ENCODE measurements at regions not wholly inside any gene's neighbourhood (a gene's known extent, or its start where the extent isn't known, plus 50 kb on each side); places are given as distances from the start of the nearest gene placed in this dataset.

- Histone ChIP-seq H3F3A (ENCODE audit: low read depth) (no peaks in the 10 kb centered on the region), H3K4me2 (no peak overlapping the region), H3K4me3 (no peak overlapping the region), H3K9ac (no peak overlapping the region), H3K9me3 (ENCODE audit: low read depth) (no peaks in the 10 kb centered on the region), H2AFZ (replicated peaks) (no peak overlapping the region), H3K36me3 (no peaks in the 10 kb centered on the region), H3K79me2 (ENCODE audit: low read depth) (no peaks in the 10 kb centered on the region), H3K4me1 (no peaks in the 10 kb centered on the region), H3K27ac (no peak overlapping the region), H4K20me1 (ENCODE audit: low read depth) (no peaks in the 10 kb centered on the region), H3K27me3 (no peaks in the 10 kb centered on the region)
- DNase-seq (ENCODE audit: low spot score): peak; percentile 7
- TF ChIP-seq CTCF (IDR thresholded peaks at IDR 0.05) (no peak), EZH2 (IDR thresholded peaks at IDR 0.05) (no peak), EZH2phosphoT487 (IDR thresholded peaks at IDR 0.05) (no peak)
- Mint-ChIP-seq H3K4me1 (no peaks in the 10 kb centered on the region), H3K27ac (no peak overlapping the region), H3K4me3 (no peak overlapping the region), H3K36me3 (no peaks in the 10 kb centered on the region), H3K27me3 (ENCODE audit: insufficient read depth, low read depth) (no peaks in the 10 kb centered on the region), H3K9me3 (no peaks in the 10 kb centered on the region)
Observed at GRCh38 chr12:86543716-86544115, 287.5 kb upstream of the MGAT4C start.

GRCh38 chr12:86530996-86531655, 274.9 kb upstream of the MGAT4C start:
- Histone ChIP-seq H3K9ac (no peak overlapping the region), H3F3A (ENCODE audit: low read depth) (no peaks in the 10 kb centered on the region), H3K27ac (no peak overlapping the region), H3K9me3 (ENCODE audit: low read depth) (no peaks in the 10 kb centered on the region), H3K36me3 (no peaks in the 10 kb centered on the region), H3K79me2 (ENCODE audit: low read depth) (no peaks in the 10 kb centered on the region), H3K4me3 (no peak overlapping the region), H2AFZ (replicated peaks) (no peak overlapping the region), H3K27me3 (no peaks in the 10 kb centered on the region), H3K4me2 (no peak overlapping the region), H3K4me1 (no peaks in the 10 kb centered on the region), H4K20me1 (ENCODE audit: low read depth) (no peaks in the 10 kb centered on the region)
- H3K27ac Mint-ChIP-seq: no peak overlapping the region
- H3K4me1 Mint-ChIP-seq: no peaks in the 10 kb centered on the region
- H3K27me3 Mint-ChIP-seq (ENCODE audit: insufficient read depth, low read depth): no peaks in the 10 kb centered on the region
- no peaks in the 10 kb centered on the region for H3K36me3 Mint-ChIP-seq
- H3K4me3 Mint-ChIP-seq: no peak overlapping the region
- no peak for DNase-seq (ENCODE audit: low spot score)
- TF ChIP-seq EZH2 (IDR thresholded peaks at IDR 0.05): no peak
- no peak for TF ChIP-seq CTCF (IDR thresholded peaks at IDR 0.05)
- no peak for TF ChIP-seq EZH2phosphoT487 (IDR thresholded peaks at IDR 0.05)
- peaks cover 6% of the 10 kb centered on the region for H3K9me3 Mint-ChIP-seq

GRCh38 chr12:86526060-86526595, 269.9 kb upstream of the MGAT4C start:
- Mint-ChIP-seq H3K27me3 (ENCODE audit: insufficient read depth, low read depth) (no peaks in the 10 kb centered on the region), H3K36me3 (no peaks in the 10 kb centered on the region), H3K4me1 (no peaks in the 10 kb centered on the region), H3K9me3 (peaks cover 21% of the 10 kb centered on the region), H3K4me3 (no peak overlapping the region), H3K27ac (no peak overlapping the region)
- no peak for TF ChIP-seq EZH2 (IDR thresholded peaks at IDR 0.05)
- TF ChIP-seq CTCF (IDR thresholded peaks at IDR 0.05): no peak
- no peak for TF ChIP-seq EZH2phosphoT487 (IDR thresholded peaks at IDR 0.05)
- Histone ChIP-seq H3K4me1 (peaks cover 3% of the 10 kb centered on the region), H3K4me2 (no peak overlapping the region), H3K27ac (no peak overlapping the region), H3K79me2 (ENCODE audit: low read depth) (no peaks in the 10 kb centered on the region), H3F3A (ENCODE audit: low read depth) (no peaks in the 10 kb centered on the region), H3K4me3 (no peak overlapping the region), H4K20me1 (ENCODE audit: low read depth) (no peaks in the 10 kb centered on the region), H3K9ac (no peak overlapping the region), H3K9me3 (ENCODE audit: low read depth) (no peaks in the 10 kb centered on the region), H3K27me3 (no peaks in the 10 kb centered on the region), H3K36me3 (no peaks in the 10 kb centered on the region), H2AFZ (replicated peaks) (no peak overlapping the region)
- DNase-seq (ENCODE audit: low spot score): no peak
